ENCODE measurements at regions not wholly inside any gene's neighbourhood (a gene's known extent, or its start where the extent isn't known, plus 50 kb on each side); places are given as distances from the start of the nearest gene placed in this dataset.

DNA sequence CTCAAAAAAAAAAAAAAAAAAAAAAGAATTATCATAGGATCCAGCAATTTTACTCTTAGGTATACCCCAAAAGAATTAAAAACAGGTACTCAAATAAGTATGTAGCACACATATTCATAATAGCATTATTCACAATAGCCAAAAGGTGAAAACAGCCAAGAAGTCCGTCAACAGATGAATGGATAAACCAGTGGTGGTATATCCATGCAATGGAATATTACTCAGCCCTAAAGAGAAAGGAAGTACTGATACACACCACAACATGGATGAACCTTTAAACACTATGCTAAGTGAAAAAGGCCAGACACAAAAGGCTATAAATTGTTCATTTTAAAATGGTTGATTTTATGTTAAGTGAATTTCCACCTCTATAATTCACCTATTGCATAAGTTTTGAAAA is 804.8 kb upstream of the AUTS2 start:
- TF ChIP-seq CTCF (IDR thresholded peaks at IDR 0.05) (no peak), POLR2A (IDR thresholded peaks at IDR 0.05; ENCODE audit: low read depth) (no peak)

Data from esophagus muscularis mucosa (tissue), 3 donors.